ENCODE measurements at regions not wholly inside any gene's neighbourhood (a gene's known extent, or its start where the extent isn't known, plus 50 kb on each side); places are given as distances from the start of the nearest gene placed in this dataset.

GRCh38 chr1:114342376-114342775 is 168.6 kb downstream of the TRIM33 start:
- no peak for FAIRE-seq

GRCh38 chr1:114341856-114342255 is 169.1 kb downstream of the TRIM33 start:
- FAIRE-seq, result no peak

- FAIRE-seq, result no peak
These were observed 169.7 kb downstream of the TRIM33 start for GRCh38 chr1:114341299-114341698.

GRCh38 chr1:114340892-114341291 is 170.1 kb downstream of the TRIM33 start:
- no peak for FAIRE-seq

GRCh38 chr1:114339379-114339778 is 171.6 kb downstream of the TRIM33 start:
- no peak for FAIRE-seq

GRCh38 chr1:114338191-114338890 is 172.7 kb downstream of the TRIM33 start:
- FAIRE-seq, result no peak

- FAIRE-seq, result no peak
These were observed 173.6 kb downstream of the TRIM33 start for GRCh38 chr1:114337417-114337816.

- FAIRE-seq, result no peak
These were observed 174.6 kb downstream of the TRIM33 start for GRCh38 chr1:114336360-114336759.

- no peak for FAIRE-seq
These were observed 175.7 kb downstream of the TRIM33 start for GRCh38 chr1:114335273-114335672.

GRCh38 chr1:114334297-114334696 is 176.7 kb downstream of the TRIM33 start:
- FAIRE-seq, result no peak

GRCh38 chr1:114333690-114334089 is 177.3 kb downstream of the TRIM33 start:
- no peak for FAIRE-seq

GRCh38 chr1:114331936-114332335 is 178.3 kb upstream of the SYT6 start:
- FAIRE-seq, result no peak

- FAIRE-seq, result no peak
These were observed 176.8 kb upstream of the SYT6 start for GRCh38 chr1:114330451-114330983.

- no peak for FAIRE-seq
These were observed 174.8 kb upstream of the SYT6 start for GRCh38 chr1:114328361-114328904.

GRCh38 chr1:114324662-114324965 is 170.9 kb upstream of the SYT6 start:
- FAIRE-seq, result no peak

GRCh38 chr1:114323959-114324661 is 170.4 kb upstream of the SYT6 start:
- no peak for FAIRE-seq

- no peak for FAIRE-seq
These were observed 169.1 kb upstream of the SYT6 start for GRCh38 chr1:114322734-114323133.

- FAIRE-seq, result no peak
These were observed 168.5 kb upstream of the SYT6 start for GRCh38 chr1:114322207-114322606.

- FAIRE-seq, result no peak
These were observed 166.9 kb upstream of the SYT6 start for GRCh38 chr1:114320586-114320985.

GRCh38 chr1:114319418-114319817 is 165.7 kb upstream of the SYT6 start:
- no peak for FAIRE-seq

GRCh38 chr1:114318961-114319360 is 165.3 kb upstream of the SYT6 start:
- no peak for FAIRE-seq

GRCh38 chr1:114316204-114316603 is 162.5 kb upstream of the SYT6 start:
- FAIRE-seq, result no peak

- FAIRE-seq, result no peak
These were observed 162.0 kb upstream of the SYT6 start for GRCh38 chr1:114315631-114316030.

GRCh38 chr1:114314576-114314975 is 160.9 kb upstream of the SYT6 start:
- FAIRE-seq, result no peak
